ENCODE measurements at regions not wholly inside any gene's neighbourhood (a gene's known extent, or its start where the extent isn't known, plus 50 kb on each side); places are given as distances from the start of the nearest gene placed in this dataset.

DNA sequence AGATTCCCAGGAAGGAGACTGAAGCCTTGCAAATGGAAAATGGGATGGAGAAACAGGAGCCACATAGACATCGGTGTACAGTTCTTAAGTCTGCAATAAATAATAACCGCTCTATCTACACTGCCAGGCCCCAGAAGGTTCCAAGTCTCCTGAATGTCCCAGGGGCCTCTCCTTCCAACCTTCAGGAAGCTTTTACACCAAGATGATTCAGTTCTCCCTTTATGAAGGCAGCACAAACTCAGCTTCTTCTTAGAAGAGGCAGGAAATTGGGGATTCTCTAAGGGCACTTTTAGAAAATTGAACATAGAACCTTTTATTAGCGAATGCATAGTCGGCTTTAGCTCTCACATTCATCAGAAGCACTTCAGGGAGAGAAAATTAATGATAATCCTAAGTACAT lies 130.8 kb upstream of the LYZL1 start:
- TF ChIP-seq CTCF (IDR thresholded peaks at IDR 0.05) (no peak), POLR2AphosphoS5 (IDR thresholded peaks at IDR 0.05; ENCODE audit: low read depth, low read length) (no peak), TCF7L2 (IDR thresholded peaks at IDR 0.05; ENCODE audit: low read depth, low read length) (no peak)
- TF ChIP-seq, protein P1, sequence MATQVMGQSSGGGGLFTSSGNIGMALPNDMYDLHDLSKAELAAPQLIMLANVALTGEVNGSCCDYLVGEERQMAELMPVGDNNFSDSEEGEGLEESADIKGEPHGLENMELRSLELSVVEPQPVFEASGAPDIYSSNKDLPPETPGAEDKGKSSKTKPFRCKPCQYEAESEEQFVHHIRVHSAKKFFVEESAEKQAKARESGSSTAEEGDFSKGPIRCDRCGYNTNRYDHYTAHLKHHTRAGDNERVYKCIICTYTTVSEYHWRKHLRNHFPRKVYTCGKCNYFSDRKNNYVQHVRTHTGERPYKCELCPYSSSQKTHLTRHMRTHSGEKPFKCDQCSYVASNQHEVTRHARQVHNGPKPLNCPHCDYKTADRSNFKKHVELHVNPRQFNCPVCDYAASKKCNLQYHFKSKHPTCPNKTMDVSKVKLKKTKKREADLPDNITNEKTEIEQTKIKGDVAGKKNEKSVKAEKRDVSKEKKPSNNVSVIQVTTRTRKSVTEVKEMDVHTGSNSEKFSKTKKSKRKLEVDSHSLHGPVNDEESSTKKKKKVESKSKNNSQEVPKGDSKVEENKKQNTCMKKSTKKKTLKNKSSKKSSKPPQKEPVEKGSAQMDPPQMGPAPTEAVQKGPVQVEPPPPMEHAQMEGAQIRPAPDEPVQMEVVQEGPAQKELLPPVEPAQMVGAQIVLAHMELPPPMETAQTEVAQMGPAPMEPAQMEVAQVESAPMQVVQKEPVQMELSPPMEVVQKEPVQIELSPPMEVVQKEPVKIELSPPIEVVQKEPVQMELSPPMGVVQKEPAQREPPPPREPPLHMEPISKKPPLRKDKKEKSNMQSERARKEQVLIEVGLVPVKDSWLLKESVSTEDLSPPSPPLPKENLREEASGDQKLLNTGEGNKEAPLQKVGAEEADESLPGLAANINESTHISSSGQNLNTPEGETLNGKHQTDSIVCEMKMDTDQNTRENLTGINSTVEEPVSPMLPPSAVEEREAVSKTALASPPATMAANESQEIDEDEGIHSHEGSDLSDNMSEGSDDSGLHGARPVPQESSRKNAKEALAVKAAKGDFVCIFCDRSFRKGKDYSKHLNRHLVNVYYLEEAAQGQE (IDR thresholded peaks at IDR 0.05; ENCODE audit: insufficient read depth in 1 of 2, low read depth in 2 of 2, low read length in 1 of 2), result no peak

Data from Panc1 (cell line).